ENCODE measurements at regions not wholly inside any gene's neighbourhood (a gene's known extent, or its start where the extent isn't known, plus 50 kb on each side); places are given as distances from the start of the nearest gene placed in this dataset.

GRCh38 chr18:56333146-56333545, 305.2 kb downstream of the TXNL1 start:
- no peak for TF ChIP-seq CTCF (IDR thresholded peaks at IDR 0.05)
- TF ChIP-seq POLR2A (IDR thresholded peaks at IDR 0.05): no peak
